Transverse colon (tissue), 4 donors: ENCODE measurements at regions not wholly inside any gene's neighbourhood (a gene's known extent, or its start where the extent isn't known, plus 50 kb on each side); places are given as distances from the start of the nearest gene placed in this dataset.
"Not testable (repeated sequence)": the region's sequence is repeated elsewhere in the genome, so short reads cannot be mapped to it uniquely, and the experiment has no call there.

ENCODE experiments used
- DNase-seq: peaks from one replicate; pipeline ENCODE4 v3.0.0-alpha.2; 2019
- H3K27ac ChIP-seq, 4 donors: fragments of 200-600 bp; sonication (generic); 2 replicates each; pipeline ENCODE4 v1.5.1; 2016 to 2018; ENCODE audit warnings: inconsistent platforms in 4 of 4
- H3K27me3 ChIP-seq: fragments of 200-600 bp; sonication (generic); 2 replicates; pipeline ENCODE4 v1.5.1; 2017; ENCODE audit warnings: inconsistent platforms
- H3K36me3 ChIP-seq, 4 donors: fragments of 200-600 bp; sonication (generic); 2 replicates each; pipeline ENCODE4 v1.5.1; 2017 to 2019; ENCODE audit warnings: inconsistent platforms in 4 of 4
- H3K4me1 ChIP-seq, 4 donors: fragments of 200-600 bp; sonication (generic); 2 replicates each; pipeline ENCODE4 v1.5.1; 2017 to 2020; ENCODE audit warnings: inconsistent platforms in 4 of 4
- H3K4me3 ChIP-seq, 4 donors: fragments of 200-600 bp; sonication (generic); 1 replicate in 1 of 4; 2 replicates in 3 of 4; pipeline versions ENCODE4 v1.5.1 to v1.6.1; 2017 to 2019; ENCODE audit warnings: inconsistent platforms in 4 of 4
- H3K9me3 ChIP-seq, 2 donors: fragments of 200-600 bp; sonication (generic); 2 replicates each; pipeline ENCODE4 v1.5.1; 2017 to 2019; ENCODE audit warnings: inconsistent platforms in 2 of 2
- CTCF ChIP-seq, 5 experiments: fragments of 200-600 bp in 3 of 5; fragments of 450-650 bp in 2 of 5; sonication (generic) in 3 of 5; IDR thresholded peaks; 1 replicate in 2 of 5; 2 replicates in 3 of 5; pipeline ENCODE4 v1.5.1; 2016 to 2017; ENCODE audit warnings: antibody characterized with exemption in 5 of 5, inconsistent platforms in 3 of 5, mild to moderate bottlenecking in 2 of 5, moderate library complexity in 1 of 5
- EP300 ChIP-seq: sonication (generic); formaldehyde crosslinking; IDR thresholded peaks from one replicate; pipeline ENCODE4 v1.6.1; 2017; ENCODE audit warnings: antibody characterized with exemption, low read depth
- POLR2A ChIP-seq: fragments of 450-650 bp; IDR thresholded peaks from one replicate; pipeline ENCODE4 v1.6.1; 2016; ENCODE audit warnings: antibody characterized with exemption, mild to moderate bottlenecking, moderate library complexity
- POLR2AphosphoS5 ChIP-seq, 3 donors: sonication (generic); formaldehyde crosslinking; IDR thresholded peaks; one replicate each; pipeline ENCODE4 v1.6.1; 2016; ENCODE audit warnings: antibody characterized with exemption in 3 of 3
- WGBS, 2 donors: methylation state at CpG; one replicate each; pipeline ENCODE4 v1.1.5; 2018; ENCODE audit warnings: low coverage in 1 of 2; 5-methylcytosine and 5-hydroxymethylcytosine counted together
- in situ Hi-C, 4 donors: fragments of 200-750 bp; cut with MboI; loops; one replicate each; pipeline versions ENCODE4 v1.15.0 to v1.15.1; 2017; ENCODE audit warnings: low sequenced_read_pairs in 3 of 4, low pct_ligation_motif_present in 1 of 4, low pct_unique_long_range_greater_than_20kb in 1 of 4
- intact Hi-C: fragments of 100-400 bp; cut with DNase I; formaldehyde crosslinking; loops from one replicate; pipeline ENCODE4 v1.15.1; 2023; ENCODE audit warnings: low total_unique reads

- Histone ChIP-seq H3K4me3 (no peak overlapping the region), H3K4me1 (no peaks in the 10 kb centered on the region), H3K27me3 (no peaks in the 10 kb centered on the region), H3K36me3 (no peaks in the 10 kb centered on the region), H3K9me3 (no peaks in the 10 kb centered on the region), H3K27ac (no peak overlapping the region)
- TF ChIP-seq CTCF (IDR thresholded peaks at IDR 0.05) (no peak), POLR2A (no peak), EP300 (no peak), POLR2AphosphoS5 (IDR thresholded peaks at IDR 0.05) (no peak)
- WGBS, 2 donors: 87 to 89% methylated on average over 1 of the region's 1 CpG
- in situ Hi-C loops: no loop called here
- no peak for DNase-seq
- intact Hi-C loops: no loop called here
Measured at GRCh38 chr4:148550788-148551187, 108.6 kb upstream of the NR3C2 start.

- H3K36me3 ChIP-seq: no peaks in the 10 kb centered on the region
- DNase-seq: no peak
Measured at GRCh38 chr4:148542922-148543623, 100.9 kb upstream of the NR3C2 start.

GRCh38 chr4:148540622-148541326, 98.6 kb upstream of the NR3C2 start:
- WGBS, 2 donors: 67 to 78% methylated on average over 4 of the region's 4 CpGs
- Histone ChIP-seq H3K4me3 (no peak overlapping the region), H3K9me3 (no peaks in the 10 kb centered on the region), H3K36me3 (no peaks in the 10 kb centered on the region), H3K27ac (peak overlapping the region; percentile 37 to 59 (median 55)), H3K27me3 (no peaks in the 10 kb centered on the region), H3K4me1 (peaks cover 0 to 44% (median 14%) of the 10 kb centered on the region in 4 donors)
- DNase-seq: peak; percentile 38
- TF ChIP-seq CTCF (IDR thresholded peaks at IDR 0.05) (no peak), EP300 (no peak), POLR2AphosphoS5 (IDR thresholded peaks at IDR 0.05) (no peak), POLR2A (no peak)
- in situ Hi-C loops: no loop called here
- intact Hi-C loops: no loop called here

More at GRCh38 chr4:148542922-148543623, 100.9 kb upstream of the NR3C2 start:
- Histone ChIP-seq H3K4me3 (no peak overlapping the region), H3K4me1 (peaks cover 0 to 44% (median 14%) of the 10 kb centered on the region in 4 donors), H3K27ac (peak overlapping the region; percentile 18 to 59 (median 44)), H3K9me3 (no peaks in the 10 kb centered on the region), H3K27me3 (no peaks in the 10 kb centered on the region)
- 33 to 50% methylated on average over 4 of the region's 4 CpGs for WGBS, 2 donors
- no peak for TF ChIP-seq POLR2AphosphoS5 (IDR thresholded peaks at IDR 0.05)
- TF ChIP-seq CTCF (IDR thresholded peaks at IDR 0.05): no peak
- no peak for TF ChIP-seq EP300
- no peak for TF ChIP-seq POLR2A
- intact Hi-C loops: no loop called here
- in situ Hi-C loops: no loop called here

GRCh38 chr4:148539387-148539786, 97.2 kb upstream of the NR3C2 start:
- in situ Hi-C loops (no loop called here), intact Hi-C loops (no loop called here)
- H3K9me3 ChIP-seq: peaks cover 5 to 11% of the 10 kb centered on the region in 2 donors
- TF ChIP-seq EP300 (no peak), POLR2AphosphoS5 (IDR thresholded peaks at IDR 0.05) (peak in 2 of 3 donors; percentile 32 to 49)
- peak; percentile 67 for DNase-seq
- H3K4me1 ChIP-seq: peaks cover 0 to 44% (median 14%) of the 10 kb centered on the region in 4 donors
- no peak overlapping the region for H3K4me3 ChIP-seq
- H3K27ac ChIP-seq: peak overlapping the region; percentile 27 to 59 (median 40)
- 0 to 53% methylated on average over 2 to 3 of the region's 3 CpGs for WGBS, 2 donors
- H3K36me3 ChIP-seq: no peaks in the 10 kb centered on the region
- no peaks in the 10 kb centered on the region for H3K27me3 ChIP-seq

- H3K4me1 ChIP-seq, H3K27me3 ChIP-seq, DNase-seq, in situ Hi-C loops, H3K27ac ChIP-seq, intact Hi-C loops, H3K36me3 ChIP-seq, H3K4me3 ChIP-seq: not testable (repeated sequence)
- H3K9me3 ChIP-seq: peaks cover 21 to 33% of the 10 kb centered on the region in 2 donors
- 81 to 91% methylated on average over 1 of the region's 1 CpG for WGBS, 2 donors
Measured at GRCh38 chr4:148533851-148534250, 91.6 kb upstream of the NR3C2 start.
